DMS 273 (cell line): ENCODE measurements at regions not wholly inside any gene's neighbourhood (a gene's known extent, or its start where the extent isn't known, plus 50 kb on each side); places are given as distances from the start of the nearest gene placed in this dataset.

ENCODE experiments used
- DNase-seq: peaks from one replicate; lab custom pipeline; 2025; ENCODE audit not compliant: unreplicated experiment; lab: John Stamatoyannopoulos, UW

DNA sequence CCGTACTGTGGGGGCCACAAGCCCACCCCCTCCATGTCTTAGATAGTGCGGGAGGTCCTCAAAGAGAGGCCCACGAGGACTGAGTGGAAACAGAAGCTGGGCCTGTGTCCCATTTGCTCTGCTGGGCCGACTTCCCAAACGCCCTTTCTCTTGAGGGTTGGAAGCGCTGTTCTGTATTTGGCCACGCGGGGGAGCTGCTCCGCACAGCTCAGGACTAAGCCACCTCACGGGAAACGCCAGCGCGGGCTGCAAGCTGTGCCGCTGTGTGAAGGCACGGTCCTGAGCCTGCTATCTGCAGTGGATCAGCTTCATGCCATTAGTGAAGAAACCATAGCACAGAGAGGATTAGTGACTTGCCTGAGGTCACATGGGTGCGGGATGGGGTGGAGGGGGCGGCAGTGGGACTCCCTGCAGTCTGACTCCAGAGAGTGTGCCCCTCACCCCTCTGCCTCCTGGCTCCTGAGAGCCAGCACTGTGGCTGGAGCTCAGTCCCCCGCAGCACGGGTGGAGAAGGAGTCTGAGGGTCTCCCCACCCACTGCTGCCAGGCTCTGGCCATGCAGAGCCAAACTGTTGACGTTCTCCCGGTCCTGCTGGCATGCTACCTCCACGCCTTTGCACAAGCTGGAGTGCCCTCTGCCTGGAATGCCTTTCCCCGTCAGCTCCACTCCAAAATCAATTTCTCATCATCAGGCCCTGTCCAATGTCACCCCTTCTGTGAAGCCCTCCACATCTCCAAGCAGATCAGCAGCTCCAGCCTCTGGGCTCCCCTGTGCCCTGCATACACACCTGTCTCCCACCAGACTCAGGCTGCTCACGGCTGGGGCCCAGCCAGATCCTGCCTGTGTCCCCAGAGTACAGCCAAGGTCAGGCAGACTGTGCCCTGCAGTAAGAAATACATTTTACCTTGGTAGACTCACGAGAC lies 51.5 kb upstream of the LRRC32 start:
- DNase-seq = peak; percentile 89

DNA sequence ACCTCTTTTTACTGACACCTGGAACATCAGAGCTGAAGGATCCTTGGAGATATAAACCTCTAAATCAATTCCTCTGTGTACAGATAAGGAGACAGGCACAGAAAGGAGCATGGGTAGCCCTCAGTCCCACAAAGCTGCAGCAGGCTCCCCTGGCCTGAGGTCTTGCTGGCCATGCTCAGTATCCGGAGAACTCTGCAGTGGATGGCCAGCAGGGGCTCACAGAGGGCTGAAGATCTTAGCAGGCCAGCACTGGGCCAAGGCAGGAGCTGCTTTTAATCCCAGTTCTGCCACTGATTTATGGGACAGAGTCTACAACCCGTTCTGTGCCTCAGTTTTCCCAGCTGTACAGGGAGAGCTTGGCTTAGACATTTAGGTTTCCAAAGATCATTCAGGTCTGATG lies 52.6 kb upstream of the LRRC32 start:
- no peak for DNase-seq

DNA sequence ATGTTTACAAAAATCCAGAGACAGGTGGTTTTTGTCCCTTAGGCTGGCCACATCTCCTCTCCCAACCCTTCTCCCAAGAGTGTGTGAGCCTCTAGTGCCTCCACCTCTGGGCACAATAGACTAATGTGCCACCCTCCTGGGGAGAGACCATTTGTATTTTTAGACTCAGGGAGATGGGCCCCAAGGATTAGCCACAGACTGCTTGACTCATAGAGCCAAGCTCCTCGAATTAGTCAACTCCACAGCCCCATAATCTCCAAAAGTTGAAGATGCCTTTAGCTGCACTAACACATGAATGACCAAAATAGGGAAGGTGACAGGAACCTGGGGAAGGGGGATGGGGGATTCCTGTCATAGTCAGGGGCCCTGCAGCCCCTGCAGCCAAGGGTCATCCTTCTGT lies 53.0 kb upstream of the LRRC32 start:
- DNase-seq = no peak

DNA sequence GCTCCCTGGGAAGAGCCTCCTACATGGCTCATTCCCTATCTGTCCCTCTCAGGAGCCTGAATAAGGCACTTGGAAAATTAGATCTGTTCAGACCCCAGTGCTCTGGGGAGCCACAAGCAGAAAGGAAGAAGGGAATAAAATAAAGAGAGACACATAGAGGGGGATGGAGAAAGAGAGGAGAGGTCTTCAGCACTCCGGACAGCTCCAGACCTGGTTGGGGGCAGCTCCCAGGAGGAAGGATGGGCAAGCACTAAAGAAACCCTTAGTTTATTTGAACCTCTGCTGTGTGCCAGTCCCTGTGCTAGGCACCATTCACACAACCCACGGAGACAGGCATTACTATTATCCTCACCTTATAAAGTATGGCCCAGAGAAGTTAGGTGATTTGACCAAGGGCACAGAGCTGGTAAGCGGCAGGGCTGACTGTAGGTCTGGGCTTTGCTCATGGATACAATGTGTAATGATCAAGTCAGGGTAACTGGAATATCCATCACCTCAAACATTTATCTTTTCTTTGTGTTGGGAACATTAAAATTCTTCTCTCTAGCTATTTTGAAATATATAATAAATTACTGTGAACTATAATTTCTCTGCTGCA lies 53.7 kb upstream of the LRRC32 start:
- no peak for DNase-seq

DNA sequence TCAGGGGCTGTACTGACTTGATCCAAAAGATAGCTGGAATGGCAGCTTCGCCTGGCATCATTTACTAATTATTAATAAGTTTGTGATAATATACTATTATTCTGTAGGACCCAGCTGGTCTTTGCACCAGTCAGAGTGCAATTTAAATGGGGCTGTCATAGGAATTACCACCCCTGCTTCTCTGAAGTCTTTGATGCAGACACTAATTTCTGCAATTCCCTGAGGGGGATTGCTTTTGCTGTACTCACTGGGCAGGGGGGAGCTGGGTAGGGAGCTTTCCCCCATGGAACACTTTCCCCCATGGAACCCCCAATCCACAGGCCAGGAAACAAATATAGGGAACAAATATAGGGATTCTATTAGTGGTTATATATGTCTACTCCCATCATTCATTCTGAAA lies 54.9 kb upstream of the TSKU start:
- no peak for DNase-seq

DNA sequence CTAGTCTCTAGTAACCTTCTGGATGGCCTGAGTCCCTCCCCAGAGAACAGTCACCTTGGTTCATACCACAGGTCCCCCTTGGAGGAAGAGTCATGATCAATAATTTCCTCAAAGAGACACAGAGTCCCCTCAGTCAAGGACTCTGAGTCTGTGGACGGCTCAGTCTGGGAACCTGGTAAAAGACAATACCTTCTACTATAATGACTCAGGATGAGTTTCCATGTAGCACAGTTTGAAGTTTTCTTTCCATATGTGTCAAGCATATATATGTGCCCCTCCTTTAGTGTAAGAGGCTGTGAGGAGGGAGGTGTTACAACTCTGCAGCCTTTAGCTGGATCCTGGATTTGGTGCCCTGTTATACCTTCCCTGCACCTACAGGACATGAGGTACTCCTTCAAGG lies 54.4 kb upstream of the TSKU start:
- DNase-seq = no peak

DNA sequence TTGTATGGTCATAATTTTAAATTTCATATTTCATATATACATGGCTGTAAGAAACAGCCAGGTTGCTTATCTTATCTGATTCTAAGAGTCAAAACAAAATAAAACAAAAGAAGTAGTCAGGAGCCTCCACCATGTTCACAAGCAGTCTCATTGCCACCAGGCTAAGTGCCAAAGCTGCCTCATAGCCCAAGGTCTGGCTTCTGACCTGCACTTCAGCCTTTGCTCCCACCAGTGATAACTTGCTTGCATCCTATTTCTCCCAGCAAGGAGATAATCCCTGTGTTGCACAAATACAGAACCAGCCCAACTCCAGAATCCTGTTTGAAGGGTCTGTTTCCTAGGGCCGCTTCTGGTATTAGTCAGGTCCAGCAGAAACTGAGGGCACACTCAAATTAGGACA lies 53.9 kb upstream of the TSKU start:
- DNase-seq = no peak

DNA sequence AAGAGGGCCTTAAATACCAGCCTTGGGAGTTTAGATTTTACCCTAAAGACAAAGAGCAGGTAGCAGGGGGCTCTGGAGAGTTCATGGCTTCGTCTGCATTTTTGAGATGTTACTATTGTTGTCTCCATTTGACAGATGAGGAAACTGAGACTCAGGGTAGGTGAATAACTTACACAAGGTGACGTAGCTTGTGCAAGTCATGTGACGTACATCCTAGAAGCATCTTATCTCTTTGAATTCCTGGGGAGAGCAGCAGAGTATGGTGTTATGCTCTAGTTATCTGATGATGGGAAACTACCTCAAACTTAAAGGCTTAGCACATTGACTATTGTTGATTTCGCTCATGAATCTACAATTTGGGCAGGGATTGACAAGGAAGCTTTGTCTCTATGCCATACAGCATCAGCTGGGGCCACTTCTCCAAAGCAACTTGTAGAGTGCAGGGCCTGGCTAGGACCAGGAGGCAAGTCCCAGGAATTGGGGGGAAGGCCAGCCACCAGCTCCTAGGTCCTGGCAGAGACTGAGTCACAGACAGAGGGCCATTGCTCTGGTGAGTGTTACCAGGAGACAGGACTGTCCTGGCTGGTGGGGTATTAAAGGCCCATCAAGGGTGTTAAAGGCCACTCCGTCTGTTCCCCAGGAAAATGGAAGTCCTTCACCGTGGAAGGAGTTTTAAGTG lies 52.1 kb upstream of the TSKU start:
- DNase-seq = no peak

DNA sequence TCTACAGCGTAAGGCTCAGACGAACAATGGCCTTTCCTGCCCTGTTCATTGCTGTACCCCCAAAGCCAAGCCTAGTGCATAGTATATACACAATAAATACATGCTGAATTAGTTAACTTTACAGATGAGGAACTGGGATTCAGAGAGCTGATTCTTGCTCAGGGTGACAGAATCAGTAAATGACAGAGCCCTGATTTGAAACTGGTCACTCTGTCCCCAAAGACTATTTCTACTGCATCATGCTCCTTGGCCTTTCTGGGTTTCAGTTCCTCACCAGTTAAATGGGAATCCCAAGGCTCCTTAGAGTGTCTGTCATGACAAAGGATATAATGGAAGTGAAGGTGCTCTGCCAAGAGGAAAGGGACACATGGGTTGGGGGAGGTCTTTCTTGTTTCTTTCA lies 50.5 kb upstream of the TSKU start:
- no peak for DNase-seq
